ENCODE measurements at regions not wholly inside any gene's neighbourhood (a gene's known extent, or its start where the extent isn't known, plus 50 kb on each side); places are given as distances from the start of the nearest gene placed in this dataset.

DNA sequence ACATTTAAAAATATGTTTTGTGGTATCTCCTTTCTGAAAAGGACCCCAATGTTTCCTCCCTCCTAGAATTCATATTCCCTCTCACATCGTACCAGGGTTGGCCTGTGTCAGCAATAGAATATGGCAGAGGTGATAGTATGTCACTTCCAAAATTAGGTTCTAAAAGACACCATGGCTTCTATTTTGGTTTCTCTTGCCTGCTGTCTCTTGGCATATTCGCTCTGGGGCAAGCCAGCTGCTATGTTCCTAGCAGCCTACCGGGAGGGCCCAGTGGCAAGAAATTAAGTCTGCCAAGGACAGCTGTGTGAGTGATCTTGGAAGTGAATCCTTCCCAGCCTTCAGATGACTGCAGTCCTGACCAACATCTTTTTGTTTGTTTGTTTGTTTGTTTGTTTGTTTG lies 92.9 kb upstream of the PPM1J start:
- TF ChIP-seq, protein P1, sequence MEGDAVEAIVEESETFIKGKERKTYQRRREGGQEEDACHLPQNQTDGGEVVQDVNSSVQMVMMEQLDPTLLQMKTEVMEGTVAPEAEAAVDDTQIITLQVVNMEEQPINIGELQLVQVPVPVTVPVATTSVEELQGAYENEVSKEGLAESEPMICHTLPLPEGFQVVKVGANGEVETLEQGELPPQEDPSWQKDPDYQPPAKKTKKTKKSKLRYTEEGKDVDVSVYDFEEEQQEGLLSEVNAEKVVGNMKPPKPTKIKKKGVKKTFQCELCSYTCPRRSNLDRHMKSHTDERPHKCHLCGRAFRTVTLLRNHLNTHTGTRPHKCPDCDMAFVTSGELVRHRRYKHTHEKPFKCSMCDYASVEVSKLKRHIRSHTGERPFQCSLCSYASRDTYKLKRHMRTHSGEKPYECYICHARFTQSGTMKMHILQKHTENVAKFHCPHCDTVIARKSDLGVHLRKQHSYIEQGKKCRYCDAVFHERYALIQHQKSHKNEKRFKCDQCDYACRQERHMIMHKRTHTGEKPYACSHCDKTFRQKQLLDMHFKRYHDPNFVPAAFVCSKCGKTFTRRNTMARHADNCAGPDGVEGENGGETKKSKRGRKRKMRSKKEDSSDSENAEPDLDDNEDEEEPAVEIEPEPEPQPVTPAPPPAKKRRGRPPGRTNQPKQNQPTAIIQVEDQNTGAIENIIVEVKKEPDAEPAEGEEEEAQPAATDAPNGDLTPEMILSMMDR (IDR thresholded peaks at IDR 0.05): no peak
- TF ChIP-seq POLR2A (IDR thresholded peaks at IDR 0.05): no peak

All from thyroid gland (tissue), 4 donors.